ENCODE measurements at regions not wholly inside any gene's neighbourhood (a gene's known extent, or its start where the extent isn't known, plus 50 kb on each side); places are given as distances from the start of the nearest gene placed in this dataset.

GRCh38 chr2:136534811-136535210, 230.5 kb upstream of the THSD7B start:
- Histone ChIP-seq H4K20me1 (ENCODE audit: control insufficient read depth, insufficient read depth, insufficient read length) (no peaks in the 10 kb centered on the region), H2AFZ (ENCODE audit: low read length) (no peak overlapping the region), H3K14ac (ENCODE audit: insufficient read depth, low read length) (peak overlapping the region; percentile 20; the same call in 1 of the 2 replicates), H4K91ac (ENCODE audit: insufficient read length, low read depth, low read length) (no peak overlapping the region), H3K56ac (ENCODE audit: insufficient read length, low read depth, low read length) (no peak overlapping the region), H2BK15ac (ENCODE audit: low read depth, low read length) (no peak overlapping the region), H2BK5ac (ENCODE audit: insufficient read length, low read length) (no peak overlapping the region), H2BK120ac (ENCODE audit: low read depth, low read length, poor library complexity, severe bottlenecking) (no peak overlapping the region), H3T11ph (ENCODE audit: low read length) (no peak overlapping the region), H2AK5ac (ENCODE audit: insufficient read length, low read length) (no peak overlapping the region), H3K18ac (ENCODE audit: insufficient read length, low read depth, low read length) (no peak overlapping the region), H3K9ac (ENCODE audit: extremely low read depth, insufficient read length, low read length) (no peak overlapping the region), H3K27ac (ENCODE audit: insufficient read length, low read depth, low read length) (no peak overlapping the region), H2BK20ac (ENCODE audit: low read depth, low read length, poor library complexity, severe bottlenecking) (no peak overlapping the region), H3K9me3 (ENCODE audit: control insufficient read depth, low read depth, low read length) (no peaks in the 10 kb centered on the region), H3K79me2 (ENCODE audit: insufficient read depth, low read length) (no peaks in the 10 kb centered on the region), H3K27me3 (ENCODE audit: insufficient read depth, low read length) (no peaks in the 10 kb centered on the region), H3K23ac (ENCODE audit: insufficient read length, low read depth, low read length) (no peak overlapping the region), H3K4me2 (ENCODE audit: insufficient read depth, insufficient read length, low read length) (no peak overlapping the region), H3K79me1 (ENCODE audit: insufficient read depth, low read depth, low read length, poor library complexity, severe bottlenecking) (no peaks in the 10 kb centered on the region), H4K8ac (replicated peaks; ENCODE audit: insufficient read length, low read depth, low read length) (no peak overlapping the region), H3K4ac (ENCODE audit: low read depth, low read length) (no peak overlapping the region), H4K5ac (ENCODE audit: insufficient read length, low read depth, low read length) (no peak overlapping the region), H2BK12ac (ENCODE audit: insufficient read length, low read depth, low read length) (no peak overlapping the region), H3K23me2 (ENCODE audit: insufficient read length, low read depth, low read length, poor library complexity, severe bottlenecking) (no peaks in the 10 kb centered on the region), H3K4me1 (ENCODE audit: insufficient read depth, low read length) (no peaks in the 10 kb centered on the region)
- Mint-ChIP-seq H3K4me1 (no peaks in the 10 kb centered on the region), H3K36me3 (ENCODE audit: insufficient read depth in 1 of 3, low read depth in 3 of 3) (no peaks in the 10 kb centered on the region), H3K27me3 (ENCODE audit: low read depth) (peaks cover 23% of the 10 kb centered on the region), H3K9me3 (no peaks in the 10 kb centered on the region), H3K4me3 (no peak overlapping the region), H3K27ac (no peak overlapping the region)
- no peak for DNase-seq
- WGBS (ENCODE audit: extremely low coverage, insufficient read length, low lambda C conversion rate) = no CpG with 5 or more reads among the region's 3 CpGs
- TF ChIP-seq CTCF (conservative IDR thresholded peaks at IDR 0.05) = no peak
